Gastrocnemius medialis (tissue), 4 donors: ENCODE measurements at regions not wholly inside any gene's neighbourhood (a gene's known extent, or its start where the extent isn't known, plus 50 kb on each side); places are given as distances from the start of the nearest gene placed in this dataset.

Source experiments
- ATAC-seq, 2 donors: fragments of 150-250 bp; one replicate each; pipeline ENCODE4 v1.9.1; 2016
- DNase-seq, 2 donors: peaks; one replicate each; pipeline ENCODE4 v3.0.0-alpha.2; 2019
- H3K27ac ChIP-seq, 4 donors: fragments of 200-600 bp; sonication (generic); 1 replicate in 1 of 4; 2 replicates in 3 of 4; pipeline ENCODE4 v1.5.1; 2016 to 2018; ENCODE audit warnings: mild to moderate bottlenecking in 2 of 4, moderate library complexity in 1 of 4
- H3K27me3 ChIP-seq, 3 donors: fragments of 200-600 bp; sonication (generic) in 2 of 3; 1 replicate in 1 of 3; 2 replicates in 2 of 3; pipeline versions ENCODE4 v1.5.1 to v1.6.0; 2016 to 2019; ENCODE audit warnings: mild to moderate bottlenecking in 1 of 3, moderate library complexity in 1 of 3
- H3K36me3 ChIP-seq, 2 donors: fragments of 200-600 bp; sonication (generic) in 1 of 2; one replicate each; pipeline ENCODE4 v1.5.1; 2017 to 2018
- H3K4me1 ChIP-seq, 2 donors: fragments of 200-600 bp; sonication (generic) in 1 of 2; one replicate each; pipeline ENCODE4 v1.5.1; 2016 to 2017; ENCODE audit warnings: mild to moderate bottlenecking in 2 of 2
- H3K4me3 ChIP-seq, 4 donors: fragments of 200-600 bp; sonication (generic) in 3 of 4; 1 replicate in 1 of 4; 2 replicates in 3 of 4; pipeline ENCODE4 v1.5.1; 2016 to 2019; ENCODE audit warnings: mild to moderate bottlenecking in 2 of 4
- H3K9me3 ChIP-seq, 3 donors: fragments of 200-600 bp; sonication (generic) in 2 of 3; 1 replicate in 1 of 3; 2 replicates in 2 of 3; pipeline ENCODE4 v1.5.1; 2016 to 2019
- POLR2A ChIP-seq, 2 donors: fragments of 450-650 bp; IDR thresholded peaks; one replicate each; pipeline ENCODE4 v1.6.1; 2017; ENCODE audit warnings: antibody characterized with exemption in 2 of 2, mild to moderate bottlenecking in 2 of 2, moderate library complexity in 2 of 2
- in situ Hi-C, 4 donors: fragments of 200-750 bp; cut with MboI; loops; one replicate each; pipeline versions ENCODE4 v1.15.0 to v1.8.0; 2017; ENCODE audit warnings: low sequenced_read_pairs in 4 of 4
- intact Hi-C: fragments of 100-400 bp; cut with DNase I; formaldehyde crosslinking; loops from one replicate; pipeline ENCODE4 v1.15.1; 2023; ENCODE audit warnings: low total_unique reads
- TF ChIP-seq, protein P1 (sequence below), 5 experiments: fragments of 450-650 bp in 3 of 5; fragments of 200-600 bp in 2 of 5; sonication (generic) in 2 of 5; IDR thresholded peaks in 4 of 5; conservative IDR thresholded peaks in 1 of 5; 1 replicate in 4 of 5; 2 replicates in 1 of 5; pipeline ENCODE4 v1.5.1; 2016 to 2019; ENCODE audit warnings: antibody characterized with exemption in 5 of 5, mild to moderate bottlenecking in 3 of 5, moderate library complexity in 3 of 5

DNA sequence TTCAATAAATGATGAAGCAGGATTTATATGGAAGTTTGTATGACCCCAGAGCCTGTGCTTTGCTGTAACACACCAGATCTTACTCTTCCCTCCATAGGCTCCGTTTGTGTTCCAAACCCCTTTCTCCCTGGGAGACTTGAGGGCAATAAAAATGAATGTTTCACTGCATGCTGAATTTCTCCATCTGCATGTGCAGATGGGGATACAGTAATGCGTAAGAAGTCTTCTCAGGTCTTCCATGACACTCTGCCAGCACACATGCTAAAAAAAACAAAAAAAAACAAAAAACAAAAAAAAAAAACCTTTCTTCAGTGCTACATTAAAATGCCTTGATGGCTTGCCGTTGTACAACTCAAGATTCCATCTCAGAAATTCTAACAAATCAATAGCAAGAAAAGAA is 170.2 kb upstream of the ANKFN1 start:
- Histone ChIP-seq H3K4me3 (no peak overlapping the region), H3K36me3 (no peaks in the 10 kb centered on the region), H3K27me3 (no peaks in the 10 kb centered on the region), H3K4me1 (no peaks in the 10 kb centered on the region), H3K9me3 (no peaks in the 10 kb centered on the region), H3K27ac (no peak overlapping the region)
- TF ChIP-seq, protein P1, sequence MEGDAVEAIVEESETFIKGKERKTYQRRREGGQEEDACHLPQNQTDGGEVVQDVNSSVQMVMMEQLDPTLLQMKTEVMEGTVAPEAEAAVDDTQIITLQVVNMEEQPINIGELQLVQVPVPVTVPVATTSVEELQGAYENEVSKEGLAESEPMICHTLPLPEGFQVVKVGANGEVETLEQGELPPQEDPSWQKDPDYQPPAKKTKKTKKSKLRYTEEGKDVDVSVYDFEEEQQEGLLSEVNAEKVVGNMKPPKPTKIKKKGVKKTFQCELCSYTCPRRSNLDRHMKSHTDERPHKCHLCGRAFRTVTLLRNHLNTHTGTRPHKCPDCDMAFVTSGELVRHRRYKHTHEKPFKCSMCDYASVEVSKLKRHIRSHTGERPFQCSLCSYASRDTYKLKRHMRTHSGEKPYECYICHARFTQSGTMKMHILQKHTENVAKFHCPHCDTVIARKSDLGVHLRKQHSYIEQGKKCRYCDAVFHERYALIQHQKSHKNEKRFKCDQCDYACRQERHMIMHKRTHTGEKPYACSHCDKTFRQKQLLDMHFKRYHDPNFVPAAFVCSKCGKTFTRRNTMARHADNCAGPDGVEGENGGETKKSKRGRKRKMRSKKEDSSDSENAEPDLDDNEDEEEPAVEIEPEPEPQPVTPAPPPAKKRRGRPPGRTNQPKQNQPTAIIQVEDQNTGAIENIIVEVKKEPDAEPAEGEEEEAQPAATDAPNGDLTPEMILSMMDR (IDR thresholded peaks at IDR 0.05 in 4 of 5, conservative IDR thresholded peaks at IDR 0.05 in 1 of 5), result no peak
- no peak for TF ChIP-seq POLR2A (IDR thresholded peaks at IDR 0.05)
- intact Hi-C loops, result no loop called here
- ATAC-seq (no peak), DNase-seq (no peak)
- in situ Hi-C loops, result no loop called here

DNA sequence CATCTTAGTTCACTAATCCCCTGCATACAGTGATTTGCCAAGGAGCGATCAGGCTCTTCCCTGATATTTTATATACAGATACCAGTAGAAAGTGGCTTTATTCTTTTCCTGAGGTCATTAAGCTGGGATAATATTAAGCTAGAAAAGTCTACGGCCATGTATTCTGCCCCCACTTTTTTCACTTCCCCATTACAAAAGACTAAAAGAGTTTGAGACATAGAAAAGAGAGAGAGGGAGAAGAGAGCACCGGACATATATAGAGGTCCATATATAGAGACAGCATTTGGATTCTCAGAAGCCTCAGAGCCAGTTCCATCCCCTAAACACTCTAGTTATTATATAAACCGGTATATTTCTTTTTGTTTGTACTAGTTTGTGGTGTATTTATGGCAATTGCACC is 166.5 kb upstream of the ANKFN1 start:
- no peak overlapping the region for H3K27ac ChIP-seq
- in situ Hi-C loops (no loop called here), intact Hi-C loops (no loop called here)
- DNase-seq (no peak), ATAC-seq (no peak)
- no peaks in the 10 kb centered on the region for H3K36me3 ChIP-seq
- TF ChIP-seq POLR2A (IDR thresholded peaks at IDR 0.05), result no peak
- TF ChIP-seq, protein P1 (IDR thresholded peaks at IDR 0.05 in 4 of 5, conservative IDR thresholded peaks at IDR 0.05 in 1 of 5), result no peak
- no peaks in the 10 kb centered on the region for H3K9me3 ChIP-seq
- H3K27me3 ChIP-seq, result no peaks in the 10 kb centered on the region
- no peaks in the 10 kb centered on the region for H3K4me1 ChIP-seq
- H3K4me3 ChIP-seq, result no peak overlapping the region

DNA sequence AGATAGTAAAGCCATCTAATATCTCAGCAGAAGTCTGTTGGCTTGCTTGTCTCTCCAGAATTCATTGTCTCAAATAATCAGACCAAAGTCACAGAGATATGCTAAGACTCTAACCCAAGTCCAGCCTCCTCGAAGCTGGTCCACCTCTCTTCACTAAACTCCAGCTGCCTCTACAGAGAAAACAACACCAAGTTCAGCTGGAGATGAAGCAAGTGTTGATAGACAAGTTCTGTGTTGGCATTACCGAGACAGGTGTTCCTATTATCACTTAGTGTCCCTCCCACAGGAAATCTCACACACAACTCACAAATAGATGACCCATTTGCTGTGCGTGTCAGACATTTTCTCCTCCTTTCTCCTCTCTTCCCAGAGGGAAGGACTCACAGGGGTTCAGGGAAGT is 164.4 kb upstream of the ANKFN1 start:
- H3K4me1 ChIP-seq, result no peaks in the 10 kb centered on the region
- ATAC-seq, result no peak
- intact Hi-C loops, result no loop called here
- DNase-seq, result no peak
- no peak overlapping the region for H3K27ac ChIP-seq
- no peaks in the 10 kb centered on the region for H3K27me3 ChIP-seq
- H3K36me3 ChIP-seq, result no peaks in the 10 kb centered on the region
- in situ Hi-C loops, result no loop called here
- no peaks in the 10 kb centered on the region for H3K9me3 ChIP-seq
- no peak for TF ChIP-seq POLR2A (IDR thresholded peaks at IDR 0.05)
- TF ChIP-seq, protein P1 (IDR thresholded peaks at IDR 0.05 in 4 of 5, conservative IDR thresholded peaks at IDR 0.05 in 1 of 5), result no peak
- no peak overlapping the region for H3K4me3 ChIP-seq

DNA sequence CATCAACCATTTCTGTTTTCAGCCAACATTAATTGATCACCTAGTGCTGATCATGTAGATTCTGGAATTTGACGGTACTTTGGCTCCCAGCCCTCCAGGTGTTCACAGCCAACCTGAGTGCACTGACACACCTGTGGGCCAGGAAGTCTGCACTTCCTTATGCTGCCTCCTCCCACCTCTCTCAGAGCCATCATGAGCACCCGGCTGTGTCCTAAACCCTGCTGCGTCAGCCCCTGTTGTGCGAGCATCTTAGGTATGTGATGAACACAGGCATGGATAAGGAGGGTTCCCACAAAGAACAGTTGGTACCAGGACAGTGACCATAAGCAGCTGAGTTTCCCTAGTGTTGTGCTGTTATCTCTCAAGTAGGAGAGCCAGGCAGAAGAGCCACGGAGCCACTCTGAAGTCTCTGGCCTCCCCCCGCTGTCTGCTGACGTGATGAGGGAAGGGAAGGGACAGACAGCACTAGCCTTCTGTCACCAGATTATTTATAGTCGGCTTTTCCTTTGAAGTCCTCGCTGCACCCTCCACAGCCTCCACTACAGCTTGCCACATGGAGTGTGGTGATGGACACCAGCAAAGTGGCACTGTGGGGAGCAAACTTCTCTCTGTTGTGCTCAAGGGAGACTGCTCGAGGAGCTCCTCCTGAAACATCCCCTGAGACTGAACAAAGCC is 162.8 kb upstream of the ANKFN1 start:
- no peak for DNase-seq
- in situ Hi-C loops, result no loop called here
- no peak for ATAC-seq

More for the DNA sequence above, 162.8 kb upstream of the ANKFN1 start:
- intact Hi-C loops, result no loop called here
- Histone ChIP-seq H3K27ac (no peak overlapping the region), H3K36me3 (no peaks in the 10 kb centered on the region), H3K9me3 (no peaks in the 10 kb centered on the region), H3K4me1 (no peaks in the 10 kb centered on the region), H3K27me3 (no peaks in the 10 kb centered on the region), H3K4me3 (no peak overlapping the region)
- TF ChIP-seq, protein P1 (IDR thresholded peaks at IDR 0.05 in 4 of 5, conservative IDR thresholded peaks at IDR 0.05 in 1 of 5), result no peak
- TF ChIP-seq POLR2A (IDR thresholded peaks at IDR 0.05), result no peak
